ENCODE measurements at regions not wholly inside any gene's neighbourhood (a gene's known extent, or its start where the extent isn't known, plus 50 kb on each side); places are given as distances from the start of the nearest gene placed in this dataset.

- H3K4me3 ChIP-seq (ENCODE audit: low read depth, low read length), result no peak overlapping the region
- no peak for TF ChIP-seq CTCF (conservative IDR thresholded peaks at IDR 0.05; ENCODE audit: low read depth, low read length)
- DNase-seq (ENCODE audit: low read depth), result no peak
These were observed 121.1 kb downstream of the IRX5 start for GRCh38 chr16:55051571-55052347.

GRCh38 chr16:55052348-55052734 lies 121.7 kb downstream of the IRX5 start:
- no peak for TF ChIP-seq CTCF (conservative IDR thresholded peaks at IDR 0.05; ENCODE audit: low read depth, low read length)
- H3K4me3 ChIP-seq (ENCODE audit: low read depth, low read length), result no peak overlapping the region
- no peak for DNase-seq (ENCODE audit: low read depth)

GRCh38 chr16:55052741-55053415 lies 122.2 kb downstream of the IRX5 start:
- H3K4me3 ChIP-seq (ENCODE audit: low read depth, low read length), result no peak overlapping the region
- no peak for TF ChIP-seq CTCF (conservative IDR thresholded peaks at IDR 0.05; ENCODE audit: low read depth, low read length)
- no peak for DNase-seq (ENCODE audit: low read depth)

- H3K4me3 ChIP-seq (ENCODE audit: low read depth, low read length), result no peak overlapping the region
- DNase-seq (ENCODE audit: low read depth), result no peak
- TF ChIP-seq CTCF (conservative IDR thresholded peaks at IDR 0.05; ENCODE audit: low read depth, low read length), result no peak
These were observed 124.6 kb downstream of the IRX5 start for GRCh38 chr16:55055262-55055661.

GRCh38 chr16:55056585-55057401 lies 126.1 kb downstream of the IRX5 start:
- H3K4me3 ChIP-seq (ENCODE audit: low read depth, low read length), result no peak overlapping the region
- no peak for TF ChIP-seq CTCF (conservative IDR thresholded peaks at IDR 0.05; ENCODE audit: low read depth, low read length)
- no peak for DNase-seq (ENCODE audit: low read depth)

GRCh38 chr16:55057866-55058265 lies 127.2 kb downstream of the IRX5 start:
- H3K4me3 ChIP-seq (ENCODE audit: low read depth, low read length), result no peak overlapping the region
- no peak for DNase-seq (ENCODE audit: low read depth)
- no peak for TF ChIP-seq CTCF (conservative IDR thresholded peaks at IDR 0.05; ENCODE audit: low read depth, low read length)
